ENCODE measurements at regions not wholly inside any gene's neighbourhood (a gene's known extent, or its start where the extent isn't known, plus 50 kb on each side); places are given as distances from the start of the nearest gene placed in this dataset.

DNA sequence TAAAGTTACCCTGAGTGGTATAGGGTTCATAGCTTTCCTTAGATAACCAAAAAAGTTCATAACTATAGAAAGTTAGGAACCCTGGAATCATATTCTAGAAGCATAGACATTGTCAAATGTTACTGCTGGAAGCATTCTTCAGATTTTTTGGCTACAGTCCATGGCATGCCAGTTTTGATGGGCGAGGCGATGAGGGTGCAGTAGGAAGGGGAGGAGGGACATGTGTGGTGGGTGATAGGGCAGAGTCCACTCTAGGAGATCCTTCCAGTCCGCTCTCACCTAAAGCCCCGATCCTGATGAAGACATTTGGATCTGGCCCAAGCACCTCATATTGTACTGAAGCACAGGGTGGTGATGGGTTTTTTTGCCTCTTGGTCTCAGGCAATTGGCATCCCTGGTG lies 91.8 kb downstream of the HRH4 start:
- TF ChIP-seq, protein P1, sequence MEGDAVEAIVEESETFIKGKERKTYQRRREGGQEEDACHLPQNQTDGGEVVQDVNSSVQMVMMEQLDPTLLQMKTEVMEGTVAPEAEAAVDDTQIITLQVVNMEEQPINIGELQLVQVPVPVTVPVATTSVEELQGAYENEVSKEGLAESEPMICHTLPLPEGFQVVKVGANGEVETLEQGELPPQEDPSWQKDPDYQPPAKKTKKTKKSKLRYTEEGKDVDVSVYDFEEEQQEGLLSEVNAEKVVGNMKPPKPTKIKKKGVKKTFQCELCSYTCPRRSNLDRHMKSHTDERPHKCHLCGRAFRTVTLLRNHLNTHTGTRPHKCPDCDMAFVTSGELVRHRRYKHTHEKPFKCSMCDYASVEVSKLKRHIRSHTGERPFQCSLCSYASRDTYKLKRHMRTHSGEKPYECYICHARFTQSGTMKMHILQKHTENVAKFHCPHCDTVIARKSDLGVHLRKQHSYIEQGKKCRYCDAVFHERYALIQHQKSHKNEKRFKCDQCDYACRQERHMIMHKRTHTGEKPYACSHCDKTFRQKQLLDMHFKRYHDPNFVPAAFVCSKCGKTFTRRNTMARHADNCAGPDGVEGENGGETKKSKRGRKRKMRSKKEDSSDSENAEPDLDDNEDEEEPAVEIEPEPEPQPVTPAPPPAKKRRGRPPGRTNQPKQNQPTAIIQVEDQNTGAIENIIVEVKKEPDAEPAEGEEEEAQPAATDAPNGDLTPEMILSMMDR (IDR thresholded peaks at IDR 0.05) = no peak
- TF ChIP-seq POLR2A (IDR thresholded peaks at IDR 0.05) = no peak

Data from testis (tissue), 2 donors.